ENCODE measurements at regions not wholly inside any gene's neighbourhood (a gene's known extent, or its start where the extent isn't known, plus 50 kb on each side); places are given as distances from the start of the nearest gene placed in this dataset.
"Not testable (repeated sequence)": the region's sequence is repeated elsewhere in the genome, so short reads cannot be mapped to it uniquely, and the experiment has no call there.

- Histone ChIP-seq H3K4me1 (ENCODE audit: control insufficient read depth, low read length) (no peaks in the 10 kb centered on the region), H3K27me3 (ENCODE audit: control insufficient read depth, low read length) (no peaks in the 10 kb centered on the region), H4K20me1 (ENCODE audit: control insufficient read depth, insufficient read depth, low read depth, low read length) (no peaks in the 10 kb centered on the region), H3K27ac (ENCODE audit: low read depth, low read length) (no peak overlapping the region), H3K9me2 (replicated peaks; ENCODE audit: control insufficient read depth, low read length) (no peaks in the 10 kb centered on the region), H3F3A (ENCODE audit: control insufficient read depth, insufficient read depth) (no peaks in the 10 kb centered on the region), H3K36me3 (ENCODE audit: control insufficient read depth, low read length) (no peaks in the 10 kb centered on the region), H3K4me3 (ENCODE audit: low read length) (no peak overlapping the region), H3K4me2 (ENCODE audit: low read length) (no peak overlapping the region), H3K9me3 (ENCODE audit: control insufficient read depth, insufficient read depth, low read length) (no peaks in the 10 kb centered on the region), H3K79me2 (ENCODE audit: control insufficient read depth, low read length) (no peaks in the 10 kb centered on the region)
- TF ChIP-seq EZH2phosphoT487 (IDR thresholded peaks at IDR 0.05; ENCODE audit: borderline replicate concordance, low read length), result no peak
Observed at GRCh38 chr1:190832511-190832910, 354.8 kb upstream of the BRINP3 start.

- Histone ChIP-seq H3K9me2 (replicated peaks; ENCODE audit: control insufficient read depth, low read length) (no peaks in the 10 kb centered on the region), H4K20me1 (ENCODE audit: control insufficient read depth, insufficient read depth, low read depth, low read length) (no peaks in the 10 kb centered on the region), H3K4me3 (ENCODE audit: low read length) (no peak overlapping the region), H3K4me1 (ENCODE audit: control insufficient read depth, low read length) (no peaks in the 10 kb centered on the region), H3K27ac (ENCODE audit: low read depth, low read length) (no peak overlapping the region), H3K27me3 (ENCODE audit: control insufficient read depth, low read length) (no peaks in the 10 kb centered on the region), H3K79me2 (ENCODE audit: control insufficient read depth, low read length) (no peaks in the 10 kb centered on the region), H3F3A (ENCODE audit: control insufficient read depth, insufficient read depth) (no peaks in the 10 kb centered on the region), H3K36me3 (ENCODE audit: control insufficient read depth, low read length) (no peaks in the 10 kb centered on the region), H3K4me2 (ENCODE audit: low read length) (no peak overlapping the region), H3K9me3 (ENCODE audit: control insufficient read depth, insufficient read depth, low read length) (no peaks in the 10 kb centered on the region)
- TF ChIP-seq EZH2phosphoT487 (IDR thresholded peaks at IDR 0.05; ENCODE audit: borderline replicate concordance, low read length) (no peak), CTCF (IDR thresholded peaks at IDR 0.05; ENCODE audit: low read depth, low read length, poor library complexity, severe bottlenecking) (no peak)
Observed at GRCh38 chr1:190835658-190836057, 358.0 kb upstream of the BRINP3 start.

DNA sequence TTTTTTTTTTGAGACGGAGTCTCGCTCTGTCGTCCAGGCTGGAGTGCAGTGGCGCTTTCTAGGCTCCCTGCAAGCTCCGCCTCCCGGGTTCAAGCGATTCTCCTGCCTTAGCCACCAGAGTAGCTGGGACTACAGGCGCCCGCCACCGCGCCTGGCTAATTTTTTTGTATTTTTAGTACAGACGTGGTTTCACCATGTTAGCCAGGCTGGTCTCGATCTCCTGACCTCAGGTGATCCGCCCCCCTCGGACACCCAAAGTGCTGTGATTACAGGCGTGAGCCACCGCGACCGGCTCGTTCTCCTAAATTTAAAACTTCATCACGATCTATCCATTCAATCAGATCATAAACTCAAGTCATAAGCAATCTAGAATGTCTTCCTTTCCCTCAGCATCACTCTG is 359.5 kb upstream of the BRINP3 start:
- H3K9me2 ChIP-seq (replicated peaks; ENCODE audit: control insufficient read depth, low read length); H3K27ac ChIP-seq (ENCODE audit: low read depth, low read length); H3K9me3 ChIP-seq (ENCODE audit: control insufficient read depth, insufficient read depth, low read length); H3F3A ChIP-seq (ENCODE audit: control insufficient read depth, insufficient read depth); H3K79me2 ChIP-seq (ENCODE audit: control insufficient read depth, low read length); H3K4me1 ChIP-seq (ENCODE audit: control insufficient read depth, low read length); H3K27me3 ChIP-seq (ENCODE audit: control insufficient read depth, low read length); H3K36me3 ChIP-seq (ENCODE audit: control insufficient read depth, low read length); H3K4me2 ChIP-seq (ENCODE audit: low read length); H4K20me1 ChIP-seq (ENCODE audit: control insufficient read depth, insufficient read depth, low read depth, low read length); H3K4me3 ChIP-seq (ENCODE audit: low read length): not testable (repeated sequence)

DNA sequence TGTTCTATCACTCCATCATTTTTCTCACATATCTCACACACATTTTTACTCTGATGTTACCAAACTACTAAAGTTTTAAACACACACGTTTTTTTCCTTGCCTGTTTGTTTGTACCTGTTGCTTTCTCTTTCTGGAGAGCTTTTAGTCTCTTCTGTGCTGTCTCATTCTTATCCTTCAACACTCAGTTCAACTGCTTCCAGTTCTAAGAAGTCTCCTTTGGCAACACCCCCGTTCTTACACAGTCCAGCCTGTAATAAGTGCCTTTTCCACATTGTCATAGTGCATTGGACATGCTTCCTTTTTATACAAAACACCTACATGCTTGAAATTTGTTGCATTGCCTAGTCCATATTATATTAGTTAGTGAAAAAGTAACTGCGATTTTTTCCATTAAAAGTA is 360.2 kb upstream of the BRINP3 start:
- Histone ChIP-seq H3K4me3 (ENCODE audit: low read length) (no peak overlapping the region), H3K9me3 (ENCODE audit: control insufficient read depth, insufficient read depth, low read length) (no peaks in the 10 kb centered on the region), H3K36me3 (ENCODE audit: control insufficient read depth, low read length) (no peaks in the 10 kb centered on the region), H3F3A (ENCODE audit: control insufficient read depth, insufficient read depth) (no peaks in the 10 kb centered on the region), H3K27me3 (ENCODE audit: control insufficient read depth, low read length) (no peaks in the 10 kb centered on the region), H3K79me2 (ENCODE audit: control insufficient read depth, low read length) (no peaks in the 10 kb centered on the region), H3K9me2 (replicated peaks; ENCODE audit: control insufficient read depth, low read length) (no peaks in the 10 kb centered on the region), H3K27ac (ENCODE audit: low read depth, low read length) (no peak overlapping the region), H3K4me1 (ENCODE audit: control insufficient read depth, low read length) (no peaks in the 10 kb centered on the region), H4K20me1 (ENCODE audit: control insufficient read depth, insufficient read depth, low read depth, low read length) (no peaks in the 10 kb centered on the region), H3K4me2 (ENCODE audit: low read length) (no peak overlapping the region)
- TF ChIP-seq EZH2phosphoT487 (IDR thresholded peaks at IDR 0.05; ENCODE audit: borderline replicate concordance, low read length) (no peak), CTCF (IDR thresholded peaks at IDR 0.05; ENCODE audit: low read depth, low read length, poor library complexity, severe bottlenecking) (no peak)
